Stimulated activated naive CD8-positive, alpha-beta T cell treated with anti-CD3 and anti-CD28 coated beads, Interleukin-15, Interleukin-2, amounts not matched to agents 100 U/mL and 50 U/mL, for 24 hours (primary cell): ENCODE measurements at regions not wholly inside any gene's neighbourhood (a gene's known extent, or its start where the extent isn't known, plus 50 kb on each side); places are given as distances from the start of the nearest gene placed in this dataset.
"Not testable (repeated sequence)": the region's sequence is repeated elsewhere in the genome, so short reads cannot be mapped to it uniquely, and the experiment has no call there.

ENCODE experiments used
- ATAC-seq: fragments of 150-1000 bp; cut with Tn5 transposase; one replicate; pipeline ENCODE4 v1.10.0; 2021
- DNase-seq: peaks from one replicate; pipeline ENCODE4 v3.0.0; 2021

- ATAC-seq, DNase-seq: not testable (repeated sequence)
Measured at GRCh38 chr20:30295967-30296366, 961.5 kb upstream of the DEFB115 start.

DNA sequence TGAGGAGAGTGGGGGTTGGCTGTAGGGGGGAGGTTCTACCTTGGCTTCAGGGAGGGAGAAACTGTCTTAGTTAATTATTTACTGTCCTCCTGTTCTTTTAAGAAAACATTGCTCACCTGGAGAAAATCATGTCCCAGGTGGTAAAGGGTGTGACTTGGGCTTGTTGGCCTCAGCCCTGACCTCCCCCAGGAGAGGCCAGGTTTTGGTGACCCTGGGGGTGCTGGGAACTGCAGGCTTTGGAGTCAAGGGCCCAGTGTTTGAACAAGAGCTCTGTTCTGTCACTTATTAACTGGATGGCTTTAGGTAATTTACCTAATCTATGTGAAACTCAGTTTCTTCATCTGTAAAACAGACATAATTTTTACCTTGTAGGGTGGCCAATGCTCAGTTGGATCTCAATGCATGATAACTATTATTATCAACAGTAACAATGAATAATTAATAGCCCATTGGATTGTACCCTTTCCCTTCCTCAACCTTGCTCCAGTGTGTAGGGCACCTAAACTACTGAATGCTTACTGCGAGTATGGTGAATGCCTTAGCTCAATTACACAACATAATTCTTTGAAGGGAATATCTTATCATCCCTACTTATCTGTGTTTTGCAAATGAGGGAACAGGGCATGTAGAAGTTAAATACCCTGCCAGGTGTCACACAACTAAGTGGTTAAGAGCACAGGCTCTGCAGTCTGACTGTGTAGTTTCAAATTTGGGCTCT lies 959.4 kb upstream of the DEFB115 start:
- ATAC-seq, DNase-seq: not testable (repeated sequence)

DNA sequence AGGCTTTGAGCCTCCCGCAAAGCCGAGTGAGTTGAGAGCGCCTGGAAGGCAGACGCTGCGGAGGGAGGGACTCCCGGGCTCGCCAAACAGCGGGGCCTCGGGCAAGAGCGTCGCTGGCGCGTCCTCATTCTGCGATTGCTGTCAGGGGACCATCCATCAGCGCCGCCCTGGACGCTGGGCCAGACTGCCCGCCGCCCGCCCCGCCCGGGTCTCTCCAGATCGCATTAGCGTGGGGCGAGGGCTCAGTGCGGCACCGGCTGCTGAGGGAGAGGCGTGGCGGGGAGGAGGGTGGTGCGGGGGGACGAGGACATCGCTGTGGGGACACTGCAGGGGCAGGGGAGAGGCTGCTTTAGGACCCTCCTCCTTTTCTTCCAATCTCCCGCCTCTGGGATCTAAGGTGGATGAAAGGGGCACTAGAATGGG lies 957.2 kb upstream of the DEFB115 start:
- ATAC-seq, DNase-seq: not testable (repeated sequence)

DNA sequence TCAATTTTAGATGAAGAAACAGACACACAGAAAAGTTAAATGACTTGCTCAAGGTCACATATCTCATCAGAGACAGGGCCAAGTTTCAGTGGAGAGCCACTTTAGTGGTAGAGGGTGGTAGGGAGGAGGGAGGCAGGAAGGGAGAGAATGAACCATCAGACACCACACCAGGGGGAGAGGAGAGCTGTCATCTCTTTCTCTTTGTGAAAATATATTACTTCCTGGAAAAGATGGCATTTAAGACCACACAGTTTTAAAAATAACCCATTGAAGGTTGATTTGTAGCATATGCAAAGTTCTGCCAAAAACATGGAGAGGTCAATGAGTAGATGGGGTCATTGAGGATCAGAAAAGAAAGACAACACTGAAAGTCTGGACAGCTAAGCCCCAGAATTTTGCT lies 954.7 kb upstream of the DEFB115 start:
- not testable (repeated sequence) for ATAC-seq, DNase-seq

DNA sequence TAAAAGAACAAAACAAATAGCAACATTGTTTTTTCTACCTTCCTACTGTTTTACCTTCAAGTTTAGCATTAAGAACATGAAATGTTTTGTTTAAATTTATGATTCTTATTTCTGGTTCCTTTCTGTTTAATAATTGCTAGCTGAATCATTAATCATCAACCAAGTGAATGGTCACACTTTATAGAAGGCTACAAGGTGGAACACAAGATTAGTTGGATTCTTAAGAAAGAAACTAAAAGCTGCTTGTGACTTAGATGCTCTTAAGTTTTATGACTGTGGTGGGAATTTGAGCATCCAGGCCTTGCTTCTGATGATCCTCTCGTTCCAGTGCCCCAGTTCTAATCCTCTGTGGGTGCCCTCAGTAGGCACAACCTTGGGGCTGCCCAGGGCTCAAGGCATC lies 947.5 kb upstream of the DEFB115 start:
- ATAC-seq: not testable (repeated sequence)

DNA sequence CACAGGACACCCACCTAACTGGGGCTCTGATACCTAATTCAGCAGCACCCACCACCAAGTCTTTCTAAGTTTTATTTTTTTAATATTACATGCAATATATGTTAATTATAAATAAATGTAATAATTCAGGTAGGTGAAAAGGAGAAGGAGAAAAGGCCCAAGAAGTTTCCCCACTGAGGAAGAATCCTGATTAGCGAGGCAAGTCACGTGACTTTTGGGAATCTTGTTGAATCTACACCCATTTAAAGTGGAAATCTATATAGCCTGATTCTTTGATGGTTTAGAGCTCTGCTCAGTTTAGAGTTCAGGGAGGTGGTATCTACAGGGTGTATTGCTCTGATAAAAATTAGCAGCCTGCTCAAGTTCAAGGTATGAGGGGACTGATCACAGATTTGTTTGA lies 947.1 kb upstream of the DEFB115 start:
- ATAC-seq, DNase-seq: not testable (repeated sequence)

More for the DNA sequence above, 947.5 kb upstream of the DEFB115 start:
- DNase-seq: not testable (repeated sequence)

DNA sequence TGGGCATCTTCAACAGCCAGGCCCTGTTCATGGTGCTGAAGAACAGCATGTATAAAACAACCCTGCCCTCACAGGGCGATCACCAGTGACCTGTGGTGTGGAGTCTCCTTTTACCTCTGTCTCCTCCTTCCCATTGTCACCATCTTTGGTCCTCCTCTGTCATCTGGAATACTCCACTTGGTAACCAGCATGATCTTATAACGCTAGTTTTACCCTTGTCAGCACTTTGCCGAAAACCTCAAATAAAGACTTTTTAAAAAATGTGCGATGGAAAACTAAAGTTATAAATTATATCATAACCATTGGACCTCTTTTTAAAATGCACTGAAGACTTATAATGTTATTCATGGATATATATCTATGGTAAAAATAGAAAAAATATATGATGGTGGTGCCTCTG lies 945.2 kb upstream of the DEFB115 start:
- not testable (repeated sequence) for ATAC-seq, DNase-seq

DNA sequence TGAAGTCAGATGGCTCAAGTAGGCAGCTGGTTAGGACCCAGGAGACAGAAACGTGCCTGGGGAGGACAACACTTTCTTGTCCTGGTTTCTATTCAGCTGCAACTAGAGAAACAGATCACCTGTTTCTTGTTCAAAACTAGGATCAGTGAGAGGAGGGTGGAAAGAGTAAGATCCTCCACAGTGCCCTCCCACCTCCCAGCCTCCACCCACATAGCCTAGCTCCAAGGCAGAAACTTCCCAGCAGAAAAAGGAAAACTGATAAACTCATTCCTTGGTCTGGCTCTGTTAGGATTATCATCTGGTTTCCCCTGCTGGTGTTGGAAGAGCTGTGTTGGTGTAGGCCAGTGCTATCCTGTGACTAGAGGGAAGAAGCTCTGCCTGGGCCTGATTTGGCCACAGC lies 943.8 kb upstream of the DEFB115 start:
- DNase-seq, ATAC-seq: not testable (repeated sequence)

DNA sequence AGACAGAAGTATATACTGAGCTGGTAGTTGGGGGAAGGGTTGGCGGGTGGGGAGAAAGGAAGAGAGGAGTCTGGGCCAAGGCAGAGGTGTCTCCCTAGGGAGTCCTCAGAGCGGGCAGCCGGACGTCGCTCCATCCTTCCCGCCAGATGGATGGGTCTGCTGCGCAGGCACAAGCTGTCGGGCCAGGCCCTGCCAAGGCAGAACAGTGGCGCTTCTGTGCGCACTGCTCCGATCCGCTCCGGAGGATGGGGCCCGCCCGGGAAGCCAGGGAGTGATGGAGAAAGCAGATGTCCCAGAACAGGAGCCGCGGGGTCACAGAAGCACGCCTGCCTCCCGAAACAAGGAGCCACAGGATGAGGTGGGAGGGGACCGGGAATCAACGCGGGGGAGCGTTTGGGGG lies 941.4 kb upstream of the DEFB115 start:
- not testable (repeated sequence) for ATAC-seq, DNase-seq

GRCh38 chr20:30316532-30317299 lies 940.7 kb upstream of the DEFB115 start:
- DNase-seq, ATAC-seq: not testable (repeated sequence)

- not testable (repeated sequence) for ATAC-seq, DNase-seq
Measured at GRCh38 chr20:30333744-30334143, 923.7 kb upstream of the DEFB115 start.

DNA sequence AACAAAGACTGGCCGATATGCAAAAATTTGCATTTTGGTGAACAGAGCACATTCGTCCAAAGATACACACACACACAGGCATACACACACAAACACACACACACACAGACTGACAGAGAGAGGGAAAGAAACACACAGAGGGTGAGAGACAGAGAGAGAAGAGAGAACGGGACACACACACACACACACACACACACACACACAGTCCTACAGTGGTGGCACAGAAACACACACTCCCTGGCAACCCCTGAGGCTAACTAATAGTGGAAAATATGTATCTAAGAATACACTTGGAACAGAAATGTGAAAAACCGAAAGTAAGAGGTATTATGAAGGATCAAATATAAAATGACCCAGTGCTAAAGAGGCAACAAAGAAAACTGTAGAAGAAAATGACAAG lies 919.9 kb upstream of the DEFB115 start:
- not testable (repeated sequence) for DNase-seq

GRCh38 chr20:30348932-30349331 lies 908.5 kb upstream of the DEFB115 start:
- ATAC-seq, DNase-seq: not testable (repeated sequence)

More for the DNA sequence above, 919.9 kb upstream of the DEFB115 start:
- not testable (repeated sequence) for ATAC-seq

DNA sequence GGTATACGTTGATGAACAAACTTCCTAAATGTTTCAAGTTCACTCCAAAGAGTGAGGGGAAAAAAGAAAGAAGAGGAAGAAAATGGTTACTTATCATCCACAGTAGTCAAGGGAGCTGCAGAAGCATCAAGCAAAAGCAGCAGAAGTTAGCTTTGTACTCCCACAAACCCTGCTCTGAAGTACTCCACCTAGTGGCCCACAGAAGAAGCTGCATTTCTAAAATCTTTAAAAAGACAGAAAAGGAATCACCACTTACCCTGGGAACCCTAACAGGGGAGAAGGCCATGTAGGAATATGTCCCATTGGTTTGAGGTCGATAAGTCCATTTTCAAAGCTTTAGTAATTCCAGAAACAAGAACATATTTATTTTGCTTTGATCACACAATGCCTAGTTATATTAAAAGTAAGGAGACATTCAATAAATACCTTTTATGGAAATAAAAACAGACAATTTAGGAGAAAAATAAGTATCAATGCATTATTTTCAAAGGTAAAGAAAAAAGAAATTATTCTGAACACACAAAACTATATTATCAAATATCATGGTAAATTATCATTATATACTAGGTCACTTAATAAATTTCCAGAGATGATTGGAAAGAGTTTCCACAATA lies 900.5 kb upstream of the DEFB115 start:
- ATAC-seq, DNase-seq: not testable (repeated sequence)

- not testable (repeated sequence) for ATAC-seq
Measured at GRCh38 chr20:30361756-30362155, 895.7 kb upstream of the DEFB115 start.

GRCh38 chr20:30376430-30376766 lies 881.1 kb upstream of the DEFB115 start:
- not testable (repeated sequence) for DNase-seq, ATAC-seq

More at GRCh38 chr20:30361756-30362155, 895.7 kb upstream of the DEFB115 start:
- DNase-seq: not testable (repeated sequence)

GRCh38 chr20:30376767-30377658 lies 880.5 kb upstream of the DEFB115 start:
- peak; percentile 97 for ATAC-seq
- DNase-seq: peak; percentile 91

DNA sequence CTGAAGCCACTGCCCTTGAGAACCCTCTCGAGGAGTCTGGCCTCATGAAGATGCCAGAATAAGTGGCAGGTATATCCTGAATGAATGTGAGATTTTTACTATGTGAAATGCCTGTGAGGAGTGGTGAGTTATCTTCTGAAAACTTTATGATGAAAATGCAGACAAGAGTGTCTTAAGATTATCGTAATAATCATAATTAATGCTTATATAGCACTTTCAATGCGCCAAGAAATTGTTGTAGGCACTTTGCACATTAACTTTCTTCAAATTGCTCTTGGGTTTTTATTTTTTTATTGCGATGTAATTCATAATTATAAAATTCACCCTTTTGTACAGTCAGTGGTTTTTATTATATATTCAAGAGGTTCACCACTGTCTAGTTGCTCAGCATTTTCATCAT lies 879.1 kb upstream of the DEFB115 start:
- not testable (repeated sequence) for ATAC-seq, DNase-seq

- not testable (repeated sequence) for DNase-seq, ATAC-seq
Measured at GRCh38 chr20:30378721-30379120, 878.7 kb upstream of the DEFB115 start.

- not testable (repeated sequence) for ATAC-seq, DNase-seq
Measured at GRCh38 chr20:30384841-30385240, 872.6 kb upstream of the DEFB115 start.

DNA sequence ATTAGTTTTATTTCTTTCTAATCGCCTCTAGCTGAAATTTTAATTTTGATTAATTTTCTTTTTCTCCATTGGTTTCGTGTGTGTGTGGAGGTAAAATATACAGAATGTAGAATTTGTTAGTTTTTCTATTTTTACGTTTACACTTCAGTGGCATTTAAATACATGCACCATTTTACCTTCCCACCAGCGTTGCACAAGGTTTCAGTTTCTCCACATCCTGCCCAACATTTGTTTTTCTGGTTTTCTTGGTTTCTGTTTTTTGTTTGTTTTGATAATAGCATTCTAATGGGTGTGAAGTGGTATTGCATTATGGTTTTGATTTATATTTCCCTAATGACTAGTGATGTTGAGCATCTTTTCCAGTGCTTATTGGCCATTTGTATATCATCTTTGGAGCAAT lies 871.4 kb upstream of the DEFB115 start:
- ATAC-seq, DNase-seq: not testable (repeated sequence)
